ENCODE measurements at regions not wholly inside any gene's neighbourhood (a gene's known extent, or its start where the extent isn't known, plus 50 kb on each side); places are given as distances from the start of the nearest gene placed in this dataset.

- no peak for DNase-seq (ENCODE audit: low read depth)
Measured at GRCh38 chr14:85420707-85421106, 109.2 kb upstream of the FLRT2 start.

- peak; percentile 55 for DNase-seq (ENCODE audit: low read depth)
Measured at GRCh38 chr14:85421186-85421877, 108.6 kb upstream of the FLRT2 start.

GRCh38 chr14:85423889-85424288 lies 106.1 kb upstream of the FLRT2 start:
- no peak for DNase-seq (ENCODE audit: low read depth)

- DNase-seq (ENCODE audit: low read depth) = no peak
Measured at GRCh38 chr14:85425507-85425906, 104.4 kb upstream of the FLRT2 start.

- peak; percentile 94 for DNase-seq (ENCODE audit: low read depth)
Measured at GRCh38 chr14:85426068-85426935, 103.6 kb upstream of the FLRT2 start.

GRCh38 chr14:85428926-85429325 lies 101.0 kb upstream of the FLRT2 start:
- no peak for DNase-seq (ENCODE audit: low read depth)

GRCh38 chr14:85437148-85437547 lies 92.8 kb upstream of the FLRT2 start:
- DNase-seq (ENCODE audit: low read depth) = no peak

GRCh38 chr14:85438001-85438400 lies 91.9 kb upstream of the FLRT2 start:
- no peak for DNase-seq (ENCODE audit: low read depth)

- DNase-seq (ENCODE audit: low read depth) = no peak
Measured at GRCh38 chr14:85438481-85438942, 91.4 kb upstream of the FLRT2 start.

GRCh38 chr14:85439696-85440328 lies 90.1 kb upstream of the FLRT2 start:
- DNase-seq (ENCODE audit: low read depth) = peak; percentile 94

- no peak for DNase-seq (ENCODE audit: low read depth)
Measured at GRCh38 chr14:85441909-85442643, 87.9 kb upstream of the FLRT2 start.

- DNase-seq (ENCODE audit: low read depth) = no peak
Measured at GRCh38 chr14:85442996-85443395, 86.9 kb upstream of the FLRT2 start.

- DNase-seq (ENCODE audit: low read depth) = peak; percentile 83
Measured at GRCh38 chr14:85444635-85445034, 85.3 kb upstream of the FLRT2 start.

- no peak for DNase-seq (ENCODE audit: low read depth)
Measured at GRCh38 chr14:85445151-85445795, 84.7 kb upstream of the FLRT2 start.

GRCh38 chr14:85447883-85448282 lies 82.1 kb upstream of the FLRT2 start:
- no peak for DNase-seq (ENCODE audit: low read depth)

GRCh38 chr14:85451421-85451820 lies 78.5 kb upstream of the FLRT2 start:
- no peak for DNase-seq (ENCODE audit: low read depth)

GRCh38 chr14:85453401-85454225 lies 76.3 kb upstream of the FLRT2 start:
- DNase-seq (ENCODE audit: low read depth) = no peak

- no peak for DNase-seq (ENCODE audit: low read depth)
Measured at GRCh38 chr14:85454226-85454813, 75.6 kb upstream of the FLRT2 start.

- no peak for DNase-seq (ENCODE audit: low read depth)
Measured at GRCh38 chr14:85459361-85460000, 70.5 kb upstream of the FLRT2 start.

Data from myocyte (in vitro differentiated cells).